Fibroblast of mammary gland (primary cell): ENCODE measurements at regions not wholly inside any gene's neighbourhood (a gene's known extent, or its start where the extent isn't known, plus 50 kb on each side); places are given as distances from the start of the nearest gene placed in this dataset.

ENCODE experiments used
- DNase-seq: peaks from one replicate; pipeline ENCODE4 v3.0.0-alpha.2; 2010; ENCODE audit warnings: low read depth
- H3K4me3 ChIP-seq: 2 replicates; pipeline ENCODE4 v1.5.1; 2011; ENCODE audit warnings: low read depth, mild to moderate bottlenecking, low read length, moderate library complexity; ENCODE audit not compliant: control insufficient read depth
- CTCF ChIP-seq: conservative IDR thresholded peaks from 2 replicates; pipeline ENCODE4 v1.5.1; 2011; ENCODE audit warnings: low read depth, low read length, inconsistent platforms; ENCODE audit not compliant: control insufficient read depth, insufficient read depth

GRCh38 chr12:13764748-13765147 is 216.7 kb downstream of the GRIN2B start:
- no peak for TF ChIP-seq CTCF
- DNase-seq, result no peak
- H3K4me3 ChIP-seq, result no peak overlapping the region

GRCh38 chr12:13749389-13749788 is 232.0 kb downstream of the GRIN2B start:
- no peak for DNase-seq
- no peak for TF ChIP-seq CTCF
- H3K4me3 ChIP-seq, result no peak overlapping the region

GRCh38 chr12:13745111-13745860 is 236.1 kb downstream of the GRIN2B start:
- DNase-seq, result no peak
- TF ChIP-seq CTCF, result no peak
- no peak overlapping the region for H3K4me3 ChIP-seq

- no peak for DNase-seq
- H3K4me3 ChIP-seq, result no peak overlapping the region
- no peak for TF ChIP-seq CTCF
Observed at GRCh38 chr12:13744561-13744960, 236.8 kb downstream of the GRIN2B start.

- no peak for DNase-seq
Observed at GRCh38 chr12:13740149-13740545, 241.3 kb downstream of the GRIN2B start.

GRCh38 chr12:13735734-13736133 is 245.7 kb downstream of the GRIN2B start:
- no peak for TF ChIP-seq CTCF
- no peak for DNase-seq
- H3K4me3 ChIP-seq, result no peak overlapping the region

More at GRCh38 chr12:13740149-13740545, 241.3 kb downstream of the GRIN2B start:
- no peak overlapping the region for H3K4me3 ChIP-seq
- TF ChIP-seq CTCF, result no peak
